NCI-H82 treated with DMSO at 0.1 percent for 48 hours (cell line): ENCODE measurements at regions not wholly inside any gene's neighbourhood (a gene's known extent, or its start where the extent isn't known, plus 50 kb on each side); places are given as distances from the start of the nearest gene placed in this dataset.

Experiments used
- DNase-seq: peaks from one replicate; lab custom pipeline; 2025; ENCODE audit not compliant: unreplicated experiment; lab: John Stamatoyannopoulos, UW

- no peak for DNase-seq
These were observed 52.5 kb upstream of the CCN2 start for GRCh38 chr6:132003516-132004178.
